ENCODE measurements at regions not wholly inside any gene's neighbourhood (a gene's known extent, or its start where the extent isn't known, plus 50 kb on each side); places are given as distances from the start of the nearest gene placed in this dataset.

- Histone ChIP-seq H3K27me3 (no peaks in the 10 kb centered on the region), H3K4me2 (no peak overlapping the region), H3K79me2 (no peaks in the 10 kb centered on the region), H2AFZ (no peak overlapping the region), H3K9me2 (replicated peaks; ENCODE audit: insufficient read depth) (no peaks in the 10 kb centered on the region), H4K20me1 (ENCODE audit: insufficient read depth, poor library complexity, severe bottlenecking) (no peaks in the 10 kb centered on the region), H3K4me3 (no peak overlapping the region), H3K27ac (no peak overlapping the region), H3K36me3 (replicated peaks; ENCODE audit: insufficient read depth, low read depth) (no peaks in the 10 kb centered on the region), H3K4me1 (ENCODE audit: insufficient read depth) (no peaks in the 10 kb centered on the region), H3K9me3 (ENCODE audit: low read depth) (no peaks in the 10 kb centered on the region)
- TF ChIP-seq EZH2 (IDR thresholded peaks at IDR 0.05; ENCODE audit: borderline replicate concordance) (no peak), EZH2phosphoT487 (IDR thresholded peaks at IDR 0.05; ENCODE audit: low read depth, severe bottlenecking, unreplicated experiment) (no peak), CTCF (IDR thresholded peaks at IDR 0.05; ENCODE audit: poor library complexity) (no peak)
- 88% methylated on average over 5 of the region's 5 CpGs for WGBS (ENCODE audit: low lambda C conversion rate, missing lambda C conversion rate)
- no peak for DNase-seq (ENCODE audit: low spot score)
Measured at GRCh38 chr6:150680510-150680909, 80.8 kb downstream of the PLEKHG1 start.

- no peak overlapping the region for H3K27ac ChIP-seq
- no peak for DNase-seq (ENCODE audit: low spot score)
- H3K9me3 ChIP-seq (ENCODE audit: low read depth) = no peaks in the 10 kb centered on the region
- H3K36me3 ChIP-seq (replicated peaks; ENCODE audit: insufficient read depth, low read depth) = no peaks in the 10 kb centered on the region
- H2AFZ ChIP-seq = no peak overlapping the region
- no peaks in the 10 kb centered on the region for H3K27me3 ChIP-seq
- WGBS (ENCODE audit: low lambda C conversion rate, missing lambda C conversion rate) = 87% methylated on average over 11 of the region's 11 CpGs
- H3K79me2 ChIP-seq = no peaks in the 10 kb centered on the region
- H3K4me3 ChIP-seq = no peak overlapping the region
- H3K9me2 ChIP-seq (replicated peaks; ENCODE audit: insufficient read depth) = no peaks in the 10 kb centered on the region
- peaks cover 6% of the 10 kb centered on the region for H3K4me1 ChIP-seq (ENCODE audit: insufficient read depth)
- H4K20me1 ChIP-seq (ENCODE audit: insufficient read depth, poor library complexity, severe bottlenecking) = no peaks in the 10 kb centered on the region
- no peak overlapping the region for H3K4me2 ChIP-seq
- TF ChIP-seq CTCF (IDR thresholded peaks at IDR 0.05; ENCODE audit: poor library complexity) (no peak), EZH2 (IDR thresholded peaks at IDR 0.05; ENCODE audit: borderline replicate concordance) (no peak), EZH2phosphoT487 (IDR thresholded peaks at IDR 0.05; ENCODE audit: low read depth, severe bottlenecking, unreplicated experiment) (no peak)
Measured at GRCh38 chr6:150681578-150682395, 82.1 kb downstream of the PLEKHG1 start.

- Histone ChIP-seq H3K79me2 (no peaks in the 10 kb centered on the region), H3K9me2 (replicated peaks; ENCODE audit: insufficient read depth) (no peaks in the 10 kb centered on the region), H3K27me3 (no peaks in the 10 kb centered on the region), H4K20me1 (ENCODE audit: insufficient read depth, poor library complexity, severe bottlenecking) (no peaks in the 10 kb centered on the region), H3K27ac (no peak overlapping the region), H3K4me2 (no peak overlapping the region), H2AFZ (no peak overlapping the region), H3K9me3 (ENCODE audit: low read depth) (no peaks in the 10 kb centered on the region), H3K4me3 (no peak overlapping the region), H3K36me3 (replicated peaks; ENCODE audit: insufficient read depth, low read depth) (no peaks in the 10 kb centered on the region), H3K4me1 (ENCODE audit: insufficient read depth) (peaks cover 6% of the 10 kb centered on the region)
- WGBS (ENCODE audit: low lambda C conversion rate, missing lambda C conversion rate) = 89% methylated on average over 8 of the region's 8 CpGs
- no peak for DNase-seq (ENCODE audit: low spot score)
- TF ChIP-seq CTCF (IDR thresholded peaks at IDR 0.05; ENCODE audit: poor library complexity) (no peak), EZH2phosphoT487 (IDR thresholded peaks at IDR 0.05; ENCODE audit: low read depth, severe bottlenecking, unreplicated experiment) (no peak), EZH2 (IDR thresholded peaks at IDR 0.05; ENCODE audit: borderline replicate concordance) (no peak)
Measured at GRCh38 chr6:150683320-150683719, 83.6 kb downstream of the PLEKHG1 start.

All from hepatocyte (in vitro differentiated cells).